Epithelial cell of esophagus (primary cell): ENCODE measurements at regions not wholly inside any gene's neighbourhood (a gene's known extent, or its start where the extent isn't known, plus 50 kb on each side); places are given as distances from the start of the nearest gene placed in this dataset.

Experiments
- DNase-seq: peaks from one replicate; pipeline ENCODE4 v3.0.0; 2010; ENCODE audit warnings: low read depth
- H3K4me3 ChIP-seq: 2 replicates; pipeline ENCODE4 v1.5.1; 2011; ENCODE audit warnings: mild to moderate bottlenecking, low read length, control low read depth
- CTCF ChIP-seq: IDR thresholded peaks from 2 replicates; pipeline ENCODE4 v1.5.1; 2011; ENCODE audit warnings: low read depth, mild to moderate bottlenecking, low read length, control low read depth, inconsistent platforms; ENCODE audit not compliant: insufficient read depth; ENCODE audit errors: missing control alignments

GRCh38 chr1:193674292-193674944 is 488.0 kb upstream of the B3GALT2 start:
- no peak for TF ChIP-seq CTCF
- no peak overlapping the region for H3K4me3 ChIP-seq
- no peak for DNase-seq

- H3K4me3 ChIP-seq, result no peak overlapping the region
- TF ChIP-seq CTCF, result no peak
- DNase-seq, result no peak
These were observed 480.2 kb upstream of the B3GALT2 start for GRCh38 chr1:193666485-193667083.

GRCh38 chr1:193663965-193664364 is 477.6 kb upstream of the B3GALT2 start:
- TF ChIP-seq CTCF, result no peak
- DNase-seq, result no peak
- H3K4me3 ChIP-seq, result no peak overlapping the region

GRCh38 chr1:193662030-193662429 is 475.6 kb upstream of the B3GALT2 start:
- no peak for DNase-seq
- no peak for TF ChIP-seq CTCF
- no peak overlapping the region for H3K4me3 ChIP-seq

GRCh38 chr1:193661385-193661784 is 475.0 kb upstream of the B3GALT2 start:
- H3K4me3 ChIP-seq, result no peak overlapping the region
- no peak for DNase-seq
- no peak for TF ChIP-seq CTCF

GRCh38 chr1:193660428-193660827 is 474.0 kb upstream of the B3GALT2 start:
- H3K4me3 ChIP-seq, result no peak overlapping the region
- no peak for TF ChIP-seq CTCF
- no peak for DNase-seq

- H3K4me3 ChIP-seq, result no peak overlapping the region
- no peak for TF ChIP-seq CTCF
- no peak for DNase-seq
These were observed 472.3 kb upstream of the B3GALT2 start for GRCh38 chr1:193658691-193659090.
